ENCODE measurements at regions not wholly inside any gene's neighbourhood (a gene's known extent, or its start where the extent isn't known, plus 50 kb on each side); places are given as distances from the start of the nearest gene placed in this dataset.

DNA sequence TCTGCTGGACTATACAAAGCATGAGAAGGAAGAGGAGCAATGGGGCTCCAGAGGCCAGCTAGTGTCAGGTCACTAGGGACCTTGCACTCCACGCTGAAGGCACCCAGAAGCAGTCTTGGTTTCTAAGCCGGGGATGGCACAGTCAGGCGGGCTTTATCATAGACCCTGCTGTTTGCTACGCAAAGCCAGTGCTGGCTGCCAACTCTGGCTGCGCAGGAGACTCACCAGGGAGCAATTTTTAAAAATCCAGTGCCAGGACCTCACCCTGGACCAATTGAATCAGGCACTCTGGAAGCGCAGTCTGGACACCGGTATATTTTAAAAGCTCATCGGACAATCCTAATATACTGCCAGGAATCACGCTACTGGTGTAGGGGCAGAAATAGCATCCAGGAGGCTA is 368.5 kb upstream of the XYLT1 start:
- TF ChIP-seq POLR2A (IDR thresholded peaks at IDR 0.05; ENCODE audit: low read depth): no peak
- TF ChIP-seq, protein P1, sequence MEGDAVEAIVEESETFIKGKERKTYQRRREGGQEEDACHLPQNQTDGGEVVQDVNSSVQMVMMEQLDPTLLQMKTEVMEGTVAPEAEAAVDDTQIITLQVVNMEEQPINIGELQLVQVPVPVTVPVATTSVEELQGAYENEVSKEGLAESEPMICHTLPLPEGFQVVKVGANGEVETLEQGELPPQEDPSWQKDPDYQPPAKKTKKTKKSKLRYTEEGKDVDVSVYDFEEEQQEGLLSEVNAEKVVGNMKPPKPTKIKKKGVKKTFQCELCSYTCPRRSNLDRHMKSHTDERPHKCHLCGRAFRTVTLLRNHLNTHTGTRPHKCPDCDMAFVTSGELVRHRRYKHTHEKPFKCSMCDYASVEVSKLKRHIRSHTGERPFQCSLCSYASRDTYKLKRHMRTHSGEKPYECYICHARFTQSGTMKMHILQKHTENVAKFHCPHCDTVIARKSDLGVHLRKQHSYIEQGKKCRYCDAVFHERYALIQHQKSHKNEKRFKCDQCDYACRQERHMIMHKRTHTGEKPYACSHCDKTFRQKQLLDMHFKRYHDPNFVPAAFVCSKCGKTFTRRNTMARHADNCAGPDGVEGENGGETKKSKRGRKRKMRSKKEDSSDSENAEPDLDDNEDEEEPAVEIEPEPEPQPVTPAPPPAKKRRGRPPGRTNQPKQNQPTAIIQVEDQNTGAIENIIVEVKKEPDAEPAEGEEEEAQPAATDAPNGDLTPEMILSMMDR (IDR thresholded peaks at IDR 0.05): no peak
